Keratinocyte (primary cell): ENCODE measurements at regions not wholly inside any gene's neighbourhood (a gene's known extent, or its start where the extent isn't known, plus 50 kb on each side); places are given as distances from the start of the nearest gene placed in this dataset.
"Not testable (repeated sequence)": the region's sequence is repeated elsewhere in the genome, so short reads cannot be mapped to it uniquely, and the experiment has no call there.

ENCODE experiments used
- DNase-seq: peaks from one replicate; pipeline ENCODE4 v3.0.0-alpha.2; 2011; ENCODE audit warnings: low read depth, missing footprints, low spot score
- FAIRE-seq: peaks from 2 replicates; lab custom pipeline; 2011; peaks lifted over from hg19 to GRCh38; lab: Jason Lieb, UNC
- H2AFZ ChIP-seq: 2 replicates; pipeline ENCODE4 v1.6.0; 2012; ENCODE audit warnings: low read length, control low read depth, inconsistent platforms; ENCODE audit not compliant: control insufficient read depth
- H3K27ac ChIP-seq: 2 replicates; pipeline ENCODE4 v1.5.1; 2011; ENCODE audit warnings: low read length; ENCODE audit not compliant: control insufficient read depth, insufficient read depth
- H3K27me3 ChIP-seq: 3 replicates; pipeline ENCODE4 v1.6.0; 2011; ENCODE audit warnings: low read length; ENCODE audit not compliant: control insufficient read depth, insufficient read depth; ENCODE audit errors: extremely low read depth
- H3K36me3 ChIP-seq, 2 experiments: 2 replicates in 1 of 2; 3 replicates in 1 of 2; pipeline ENCODE4 v1.5.1; 2011; ENCODE audit warnings: low read length in 2 of 2, mild to moderate bottlenecking in 1 of 2; ENCODE audit not compliant: control insufficient read depth in 2 of 2, insufficient read depth in 2 of 2; ENCODE audit errors: extremely low read depth in 1 of 2
- H3K4me1 ChIP-seq: 3 replicates; pipeline ENCODE4 v1.5.1; 2011; ENCODE audit warnings: low read length; ENCODE audit not compliant: control insufficient read depth, insufficient read depth; ENCODE audit errors: extremely low read depth
- H3K4me2 ChIP-seq: 3 replicates; pipeline ENCODE4 v1.6.0; 2011; ENCODE audit warnings: low read depth, low read length; ENCODE audit not compliant: control insufficient read depth, insufficient read depth; ENCODE audit errors: extremely low read depth
- H3K4me3 ChIP-seq, 3 experiments: fragments of 200-600 bp in 1 of 3; sonication (generic) in 1 of 3; 2 replicates in 2 of 3; 3 replicates in 1 of 3; pipeline ENCODE4 v1.5.1; 2011 to 2016; ENCODE audit warnings: low read length in 3 of 3, mild to moderate bottlenecking in 3 of 3, control low read depth in 2 of 3, inconsistent platforms in 1 of 3, low read depth in 1 of 3, mixed read lengths in 1 of 3, mixed run types in 1 of 3, moderate library complexity in 1 of 3; ENCODE audit not compliant: control insufficient read depth in 2 of 3, insufficient read depth in 2 of 3; ENCODE audit errors: extremely low read depth in 1 of 3
- H3K79me2 ChIP-seq: 2 replicates; pipeline ENCODE4 v1.6.0; 2012; ENCODE audit warnings: low read length; ENCODE audit not compliant: control insufficient read depth, insufficient read depth
- H3K9ac ChIP-seq: 3 replicates; pipeline ENCODE4 v1.6.0; 2011; ENCODE audit warnings: low read length; ENCODE audit not compliant: control insufficient read depth, insufficient read depth; ENCODE audit errors: extremely low read depth
- H3K9me1 ChIP-seq: 3 replicates; pipeline ENCODE4 v1.6.0; 2011; ENCODE audit warnings: low read length; ENCODE audit not compliant: control insufficient read depth, insufficient read depth; ENCODE audit errors: extremely low read depth
- H3K9me3 ChIP-seq: 2 replicates; pipeline ENCODE4 v1.5.1; 2012; ENCODE audit warnings: low read depth, low read length; ENCODE audit not compliant: control insufficient read depth
- H4K20me1 ChIP-seq: 3 replicates; pipeline ENCODE4 v1.6.0; 2011; ENCODE audit warnings: low read length; ENCODE audit not compliant: control insufficient read depth, insufficient read depth; ENCODE audit errors: extremely low read depth
- CTCF ChIP-seq, 3 experiments: IDR thresholded peaks in 1 of 3; conservative IDR thresholded peaks in 1 of 3; optimal IDR thresholded peaks in 1 of 3; 2 replicates in 2 of 3; 3 replicates in 1 of 3; pipeline versions ENCODE3 to v1.5.1; 2011; ENCODE audit warnings: low read length in 3 of 3, mild to moderate bottlenecking in 3 of 3, moderate library complexity in 2 of 3, control low read depth in 1 of 3, inconsistent platforms in 1 of 3; ENCODE audit not compliant: insufficient read depth in 2 of 3; ENCODE audit errors: extremely low read depth in 1 of 3
- EZH2 ChIP-seq: IDR thresholded peaks from one replicate; pipeline ENCODE4 v1.6.1; 2012; ENCODE audit warnings: inconsistent platforms, mild to moderate bottlenecking, low read length, moderate library complexity
- dilution Hi-C: fragments of 300-500 bp; cut with MboI; formaldehyde crosslinking; loops from one replicate; pipeline ENCODE4 v1.7.0; 2020; ENCODE audit warnings: low sequenced_read_pairs; ENCODE audit not compliant: extremely low pct_ligation_motif_present

GRCh38 chr4:64642936-64643335, 233.7 kb upstream of the TECRL start:
- H3K36me3 ChIP-seq = no peaks in the 10 kb centered on the region
- H3K9me3 ChIP-seq = no peaks in the 10 kb centered on the region
- dilution Hi-C loops = no loop called here
- H3K9me1 ChIP-seq = no peaks in the 10 kb centered on the region
- no peak overlapping the region for H3K4me2 ChIP-seq
- H3K27ac ChIP-seq = no peak overlapping the region
- H4K20me1 ChIP-seq = no peaks in the 10 kb centered on the region
- no peak overlapping the region for H3K4me3 ChIP-seq
- FAIRE-seq (no peak), DNase-seq (no peak)
- H2AFZ ChIP-seq = no peak overlapping the region
- TF ChIP-seq EZH2 = no peak
- no peak for TF ChIP-seq CTCF (optimal IDR thresholded peaks at IDR 0.05 in 1 of 3, IDR thresholded peaks at IDR 0.05 in 1 of 3, conservative IDR thresholded peaks at IDR 0.05 in 1 of 3; ENCODE audit: extremely low read depth in 1 of 3, insufficient read depth in 2 of 3, low read length in 3 of 3)
- no peaks in the 10 kb centered on the region for H3K27me3 ChIP-seq
- no peaks in the 10 kb centered on the region for H3K4me1 ChIP-seq
- H3K9ac ChIP-seq = no peak overlapping the region
- no peaks in the 10 kb centered on the region for H3K79me2 ChIP-seq

- H3K4me3 ChIP-seq, H3K27me3 ChIP-seq, H3K9ac ChIP-seq, FAIRE-seq, H3K4me2 ChIP-seq, H3K36me3 ChIP-seq, H4K20me1 ChIP-seq, H3K27ac ChIP-seq, H3K9me1 ChIP-seq, DNase-seq, H3K9me3 ChIP-seq, H3K4me1 ChIP-seq, dilution Hi-C loops, H2AFZ ChIP-seq, H3K79me2 ChIP-seq: not testable (repeated sequence)
Observed at GRCh38 chr4:64640402-64640801, 231.2 kb upstream of the TECRL start.

GRCh38 chr4:64625438-64625837, 216.2 kb upstream of the TECRL start:
- no peaks in the 10 kb centered on the region for H3K4me1 ChIP-seq
- no peak overlapping the region for H3K9ac ChIP-seq
- no peaks in the 10 kb centered on the region for H3K79me2 ChIP-seq
- no peak overlapping the region for H3K4me2 ChIP-seq
- no peaks in the 10 kb centered on the region for H3K27me3 ChIP-seq
- no peak overlapping the region for H3K27ac ChIP-seq
- FAIRE-seq (no peak), DNase-seq (no peak)
- no peaks in the 10 kb centered on the region for H3K36me3 ChIP-seq
- no peak for TF ChIP-seq EZH2
- TF ChIP-seq CTCF (optimal IDR thresholded peaks at IDR 0.05 in 1 of 3, IDR thresholded peaks at IDR 0.05 in 1 of 3, conservative IDR thresholded peaks at IDR 0.05 in 1 of 3; ENCODE audit: extremely low read depth in 1 of 3, insufficient read depth in 2 of 3, low read length in 3 of 3) = no peak
- H3K9me1 ChIP-seq = no peaks in the 10 kb centered on the region
- no peaks in the 10 kb centered on the region for H4K20me1 ChIP-seq
- no peaks in the 10 kb centered on the region for H3K9me3 ChIP-seq
- dilution Hi-C loops = no loop called here
- no peak overlapping the region for H3K4me3 ChIP-seq
- no peak overlapping the region for H2AFZ ChIP-seq
